HuH-7.5 (cell line): ENCODE measurements at regions not wholly inside any gene's neighbourhood (a gene's known extent, or its start where the extent isn't known, plus 50 kb on each side); places are given as distances from the start of the nearest gene placed in this dataset.
"Not testable (repeated sequence)": the region's sequence is repeated elsewhere in the genome, so short reads cannot be mapped to it uniquely, and the experiment has no call there.

Source experiments
- DNase-seq: peaks from one replicate; pipeline ENCODE4 v3.0.0; 2011; ENCODE audit warnings: low spot score

DNA sequence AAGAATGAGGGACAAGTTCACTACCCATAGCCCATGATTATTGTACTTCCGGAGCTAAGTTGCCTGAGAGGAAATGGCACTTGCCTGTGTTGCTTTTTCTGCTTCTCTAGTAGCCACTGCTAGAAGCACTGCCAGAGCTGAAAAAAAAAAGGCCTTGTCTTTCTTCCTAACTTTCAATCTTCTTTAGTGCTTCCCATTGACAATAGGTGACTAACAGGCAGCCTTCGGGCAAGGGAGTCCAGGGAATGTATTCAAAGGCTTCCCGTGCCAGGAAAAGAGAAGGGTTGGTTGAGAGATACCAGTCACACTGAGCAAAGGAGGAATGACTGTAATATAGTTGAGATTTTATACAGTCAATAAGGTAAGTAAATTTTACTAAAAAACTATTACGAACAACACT, 242.0 kb downstream of the CALCRL start:
- no peak for DNase-seq

DNA sequence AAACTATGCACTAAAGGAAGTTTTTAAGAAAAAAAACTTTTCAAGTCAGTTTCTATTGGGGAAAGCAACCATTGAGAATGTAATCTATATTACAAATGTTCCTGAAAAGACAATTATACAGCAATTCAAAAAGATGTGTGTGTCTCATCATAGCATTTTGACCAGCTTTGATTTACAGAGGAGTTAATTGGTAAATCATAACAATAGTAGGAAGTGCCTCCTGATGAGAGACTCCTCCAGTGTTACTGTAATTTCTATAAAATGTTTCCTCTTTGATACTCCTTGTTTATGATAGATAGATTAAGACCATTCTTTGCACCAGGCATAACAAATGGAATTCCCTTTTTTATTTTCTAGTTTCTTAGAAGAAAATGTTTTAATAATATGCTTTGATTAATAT, 249.9 kb downstream of the CALCRL start:
- DNase-seq = no peak

- no peak for DNase-seq
Observed at GRCh38 chr2:187194049-187194448, 254.0 kb downstream of the CALCRL start.

DNA sequence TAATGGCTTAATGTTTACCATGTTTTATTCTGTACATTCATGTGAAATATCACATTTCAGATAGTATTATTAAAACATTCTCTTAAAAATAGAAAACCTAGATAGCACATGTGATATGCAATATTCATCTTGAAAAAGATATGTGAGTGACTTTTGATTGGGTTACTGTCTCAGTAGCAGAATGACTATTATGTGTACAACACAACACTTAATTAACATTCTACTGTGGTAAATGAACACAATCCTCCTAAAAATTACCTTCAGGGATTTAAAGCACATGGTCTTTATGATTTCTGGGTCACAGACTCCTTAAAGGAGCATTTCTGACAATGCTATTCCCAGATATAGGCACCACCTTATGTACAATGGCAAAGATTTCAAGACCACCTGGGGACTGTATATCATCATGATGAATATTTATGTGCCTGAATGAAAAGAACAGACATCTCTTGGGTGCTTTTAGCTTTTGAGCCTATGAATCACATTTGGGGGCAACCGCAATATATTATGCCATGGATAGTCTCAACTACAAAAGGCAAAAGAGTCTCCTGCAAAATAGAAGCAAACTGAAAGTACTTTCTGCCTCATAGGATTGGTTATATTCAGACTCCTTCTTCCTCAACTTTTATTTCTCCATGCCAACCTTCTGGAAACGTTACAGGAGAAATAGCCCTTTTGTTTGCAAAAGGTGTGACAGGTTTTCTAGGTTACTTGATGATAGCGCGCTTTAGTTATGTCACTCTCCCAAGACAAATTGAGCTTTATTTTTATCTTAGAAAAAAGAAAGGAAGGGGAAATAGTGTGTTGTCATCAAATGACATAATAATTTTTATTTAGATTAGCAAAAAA, 259.0 kb downstream of the CALCRL start:
- no peak for DNase-seq

DNA sequence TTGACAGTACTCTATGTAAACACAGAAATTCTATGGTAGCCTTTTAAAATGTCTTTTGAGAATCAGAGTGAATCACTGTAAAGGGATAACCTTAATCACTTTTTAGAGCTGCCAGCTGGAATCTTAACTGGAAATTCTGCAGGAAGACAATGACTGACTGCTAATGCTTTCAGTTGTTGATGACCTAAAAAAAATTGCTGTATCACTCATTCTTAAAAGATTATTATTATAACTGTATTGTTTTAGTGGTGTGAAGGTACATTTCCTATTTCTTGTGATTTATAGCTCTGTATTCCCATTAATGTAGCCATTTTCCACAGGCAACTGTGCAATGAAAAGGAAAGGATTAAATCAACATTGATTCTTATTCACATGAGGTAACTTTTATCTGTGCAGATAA, 260.5 kb downstream of the CALCRL start:
- no peak for DNase-seq

- DNase-seq = no peak
Observed at GRCh38 chr2:187180529-187180928, 267.5 kb downstream of the CALCRL start.

- not testable (repeated sequence) for DNase-seq
Observed at GRCh38 chr2:187178876-187179275, 269.2 kb downstream of the CALCRL start.

DNA sequence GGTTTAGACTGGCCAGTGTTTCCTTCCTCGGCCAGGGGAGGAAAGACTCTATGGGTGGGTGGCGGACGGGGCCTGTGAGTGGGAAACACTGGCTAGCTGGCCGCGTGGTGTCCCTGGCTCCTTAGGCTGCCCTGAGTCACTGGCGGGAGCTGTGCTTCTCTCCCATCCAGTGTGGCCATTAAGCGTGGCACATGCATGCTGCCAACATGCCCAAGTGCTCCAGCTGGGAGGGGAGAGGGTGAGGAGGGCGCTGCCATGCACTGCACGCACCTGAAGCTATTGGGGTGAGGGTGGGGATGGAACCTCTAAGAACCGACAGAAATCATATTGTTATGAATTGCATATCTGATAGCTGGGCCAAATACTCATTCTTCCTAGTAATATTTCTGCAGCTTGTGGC, 270.8 kb downstream of the CALCRL start:
- DNase-seq = no peak

GRCh38 chr2:187174582-187174981, 273.5 kb downstream of the CALCRL start:
- DNase-seq = no peak

DNA sequence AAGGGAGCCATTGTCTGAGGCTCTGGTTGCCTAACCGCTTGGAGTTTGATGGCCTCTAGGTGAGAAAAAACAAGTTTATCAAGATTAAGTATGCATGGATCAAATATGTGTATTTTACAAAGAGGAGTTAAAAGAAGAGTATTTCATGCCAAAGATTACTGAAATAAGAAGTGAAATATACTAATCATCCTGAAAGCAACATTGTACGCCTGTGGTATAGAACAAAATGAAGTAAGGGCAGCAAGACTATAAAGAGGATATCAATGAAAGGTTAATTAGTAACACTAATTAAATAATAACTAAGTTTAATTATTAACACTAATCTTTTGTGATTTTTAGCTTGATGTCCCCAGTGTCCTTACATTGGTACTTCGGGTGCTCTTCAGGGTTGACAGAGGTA, 276.7 kb downstream of the CALCRL start:
- no peak for DNase-seq

- no peak for DNase-seq
Observed at GRCh38 chr2:187169864-187170263, 278.2 kb downstream of the CALCRL start.

- DNase-seq = no peak
Observed at GRCh38 chr2:187168720-187169713, 279.0 kb downstream of the CALCRL start.

GRCh38 chr2:187167491-187167890, 280.6 kb downstream of the CALCRL start:
- no peak for DNase-seq

DNA sequence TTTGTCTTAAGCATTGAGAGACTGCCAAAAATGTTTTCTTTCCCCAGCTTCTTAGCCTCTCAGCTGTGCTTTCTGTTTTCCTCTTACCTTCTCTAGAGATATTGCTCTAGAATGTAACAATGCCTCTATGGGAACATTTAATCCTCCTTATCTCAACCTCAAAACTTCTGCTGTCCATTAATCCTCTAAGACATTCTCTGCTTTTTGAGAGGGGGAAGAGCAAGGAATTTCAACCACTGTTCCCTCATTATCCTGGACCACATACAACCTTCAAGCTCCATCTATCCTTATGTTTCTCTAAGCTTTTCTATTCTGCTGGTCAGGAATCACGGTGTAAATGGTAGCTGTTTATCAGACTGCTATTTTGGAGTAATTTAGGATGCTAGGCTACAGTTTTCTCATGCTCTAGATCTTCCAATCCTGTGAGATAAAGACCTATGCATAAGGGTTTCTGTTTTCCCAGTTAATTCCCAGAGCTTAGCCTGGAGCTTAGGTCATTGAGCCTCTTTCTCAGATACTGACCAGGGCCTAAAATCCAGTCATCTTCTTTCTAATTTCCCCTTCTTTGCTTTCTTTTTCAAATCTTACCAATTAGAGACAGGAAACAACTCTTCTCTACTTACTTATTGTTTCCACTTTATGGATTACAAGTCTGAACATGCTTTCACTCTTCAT, 282.0 kb downstream of the CALCRL start:
- DNase-seq = no peak

- DNase-seq = no peak
Observed at GRCh38 chr2:187158452-187158851, 289.6 kb downstream of the CALCRL start.

DNA sequence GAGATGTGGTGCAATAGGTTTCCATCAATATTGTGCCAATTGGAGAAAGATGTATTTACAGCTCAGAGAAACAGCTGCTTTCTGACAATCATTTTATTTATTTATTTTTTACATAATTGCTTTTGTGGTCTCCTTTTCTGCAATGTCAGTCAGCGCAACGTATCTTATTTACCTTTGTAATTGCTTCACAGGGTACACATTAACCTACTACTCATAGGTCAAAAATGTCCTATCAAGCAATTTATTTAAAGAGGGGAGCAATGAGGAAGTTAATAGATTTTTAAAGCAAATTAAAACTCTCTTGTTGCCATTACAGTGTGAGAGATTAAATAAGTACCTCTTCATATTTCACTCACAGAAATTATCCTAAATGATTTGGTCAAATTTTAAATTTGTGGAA, 291.0 kb downstream of the CALCRL start:
- no peak for DNase-seq

DNA sequence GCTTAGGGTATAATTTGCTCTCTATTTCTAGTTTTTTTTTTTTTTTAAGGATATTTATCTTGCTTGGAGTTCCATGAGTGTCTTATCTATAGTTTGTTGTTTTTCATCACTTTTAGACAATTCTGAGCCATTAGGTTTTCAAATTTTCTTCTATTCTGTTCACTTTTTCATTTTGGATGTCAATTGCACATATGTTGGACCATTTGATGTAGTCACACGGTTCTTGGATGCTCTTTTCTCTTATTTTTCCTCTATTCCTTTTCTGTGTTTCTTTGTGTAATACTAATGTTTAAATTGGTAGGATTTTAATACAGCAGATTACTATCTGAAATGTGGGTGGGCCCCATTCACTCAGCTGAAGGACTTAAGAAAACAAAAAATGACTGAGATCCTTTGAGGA, 292.6 kb downstream of the CALCRL start:
- DNase-seq = no peak

DNA sequence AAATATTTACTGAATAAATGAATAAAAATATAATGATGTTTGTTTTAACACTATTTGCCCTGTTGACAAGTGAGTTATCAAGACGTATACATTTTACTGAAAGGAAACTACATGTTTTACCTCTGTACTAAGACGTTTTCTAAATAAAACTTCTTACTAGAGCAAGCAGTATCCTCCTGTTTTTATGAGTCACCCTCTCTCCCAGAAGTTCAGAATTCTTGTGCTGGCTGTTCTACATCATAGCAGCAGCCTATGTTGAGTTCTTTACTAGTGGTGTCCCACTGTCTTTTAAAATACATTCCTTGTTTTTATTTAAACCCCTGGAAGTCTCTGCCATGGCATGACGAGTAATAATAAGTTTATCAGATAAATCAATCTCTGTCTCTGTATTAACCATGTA, 297.4 kb downstream of the CALCRL start:
- no peak for DNase-seq

GRCh38 chr2:187148059-187148714, 299.2 kb upstream of the ZSWIM2 start:
- DNase-seq = no peak

DNA sequence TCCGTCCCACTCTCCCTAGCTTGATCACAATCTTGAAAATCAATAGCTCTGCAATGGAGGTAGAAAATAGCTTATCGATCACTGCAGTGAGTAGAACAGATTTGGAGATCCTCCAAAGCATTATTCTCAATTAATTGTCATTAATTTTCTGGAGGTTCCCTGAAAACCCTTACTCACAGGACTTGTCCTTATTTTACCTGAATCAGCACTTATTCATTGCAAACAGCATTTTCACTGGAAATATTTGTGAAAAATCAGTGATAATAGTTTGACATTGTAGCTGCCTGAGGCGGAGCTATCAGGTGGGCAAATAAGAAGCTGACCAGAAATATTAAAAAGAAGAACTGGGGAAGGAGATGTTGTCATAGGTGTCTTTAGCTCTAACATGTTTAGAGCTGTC, 294.6 kb upstream of the ZSWIM2 start:
- no peak for DNase-seq

DNA sequence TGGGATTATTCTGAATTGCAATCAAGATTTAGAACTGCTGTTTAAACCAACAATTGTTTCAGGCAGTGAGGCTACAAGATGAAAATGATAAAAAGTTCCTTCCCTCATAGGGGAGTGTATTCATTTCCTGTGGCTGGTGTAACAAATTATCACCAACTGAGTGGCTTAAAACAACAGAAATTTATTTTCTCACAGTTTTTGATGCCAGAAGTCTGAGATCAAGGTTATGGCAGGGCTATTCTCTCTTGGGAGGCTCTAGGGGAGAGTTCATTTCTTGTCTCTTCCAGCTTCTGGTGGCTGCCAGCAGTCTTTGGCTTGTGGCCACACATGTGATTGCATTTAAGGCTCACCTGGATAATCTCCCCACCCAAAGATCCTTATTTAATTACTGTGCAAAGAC, 290.5 kb upstream of the ZSWIM2 start:
- DNase-seq = no peak

DNA sequence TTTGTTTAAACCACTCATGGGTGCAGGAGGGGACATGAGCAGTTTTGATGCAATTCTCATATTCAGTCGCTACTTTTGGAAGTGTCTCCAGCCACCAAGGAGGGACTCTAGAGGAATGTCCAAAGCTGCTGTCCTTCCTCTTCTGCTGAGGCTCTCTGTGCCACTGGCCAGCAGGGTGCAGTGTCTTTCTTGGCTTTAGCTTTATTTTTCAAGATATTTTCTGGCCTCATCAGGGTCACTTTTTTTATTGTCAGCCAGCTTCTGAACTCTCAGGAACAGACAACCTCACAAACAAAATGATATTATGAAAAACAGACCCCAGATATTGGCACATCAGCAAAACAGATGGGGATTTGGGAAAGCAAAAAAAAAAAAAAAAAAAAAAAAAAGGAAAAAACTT, 289.3 kb upstream of the ZSWIM2 start:
- DNase-seq = no peak
